GM19239 (cell line): ENCODE measurements at regions not wholly inside any gene's neighbourhood (a gene's known extent, or its start where the extent isn't known, plus 50 kb on each side); places are given as distances from the start of the nearest gene placed in this dataset.

Source experiments
- DNase-seq: peaks from one replicate; pipeline ENCODE4 v3.0.0; 2011; ENCODE audit warnings: low spot score; ENCODE audit not compliant: insufficient read length
- FAIRE-seq: peaks from 2 replicates; lab custom pipeline; 2011; peaks lifted over from hg19 to GRCh38; lab: Jason Lieb, UNC

DNA sequence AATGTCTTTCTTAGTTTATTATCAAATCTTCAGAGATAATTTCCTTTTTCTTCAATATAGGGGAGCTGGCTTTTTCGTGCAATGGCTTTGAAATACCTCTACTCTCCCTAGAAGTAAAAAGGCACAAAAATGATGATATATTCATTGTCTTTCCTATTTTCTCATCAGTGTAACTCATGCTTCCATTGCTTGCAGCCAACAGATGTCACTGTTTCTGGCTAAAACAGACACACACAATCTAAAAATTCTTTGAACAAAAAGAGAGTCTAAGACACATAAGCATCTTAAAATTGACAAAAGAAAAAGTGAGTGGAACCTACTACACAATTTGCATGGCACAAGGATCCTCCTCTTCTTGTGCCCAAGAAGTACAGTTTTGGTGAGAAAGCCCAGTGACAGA lies 448.7 kb upstream of the VRK2 start:
- FAIRE-seq (no peak), DNase-seq (no peak)

DNA sequence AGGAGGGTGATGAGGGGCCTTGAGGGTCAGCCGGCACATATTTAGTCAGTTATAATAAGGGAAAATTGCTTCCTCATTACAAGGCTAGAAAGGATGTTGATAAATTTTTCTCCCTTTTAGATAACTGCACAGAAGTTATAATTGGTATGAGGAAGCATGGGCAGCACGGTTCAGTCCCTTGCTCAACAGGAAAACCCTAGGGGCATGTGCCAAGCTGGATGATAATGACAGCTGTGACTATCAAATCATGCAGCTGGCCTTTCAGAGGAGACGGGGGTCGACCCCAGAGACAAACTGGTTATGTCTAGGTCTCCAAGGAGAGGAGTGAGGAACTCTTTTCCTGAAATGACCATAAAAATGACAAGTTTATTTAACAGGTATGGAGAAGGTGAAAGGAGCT lies 448.1 kb upstream of the VRK2 start:
- FAIRE-seq: no peak
- DNase-seq: no peak

- DNase-seq: no peak
- FAIRE-seq: no peak
Observed at GRCh38 chr2:57602733-57603132, 443.9 kb upstream of the VRK2 start.

DNA sequence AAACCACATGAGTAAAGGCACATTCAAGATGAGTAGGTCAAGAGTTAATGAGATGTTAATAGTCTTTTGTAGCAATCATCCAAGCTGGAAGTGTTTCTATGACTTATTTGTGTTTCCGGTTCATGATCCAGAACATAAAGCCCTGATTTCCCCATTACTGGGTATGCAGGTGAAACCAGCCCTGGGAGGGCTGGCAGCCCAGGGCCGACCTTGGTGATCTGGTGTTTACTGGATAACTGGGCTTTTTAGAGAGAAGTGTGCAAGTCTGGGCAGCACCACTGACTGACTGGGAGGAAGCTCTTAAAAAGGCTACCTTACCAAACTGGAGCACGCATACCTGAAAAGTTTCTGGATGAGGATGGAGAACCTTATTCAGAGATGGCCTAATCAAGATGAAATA lies 431.6 kb upstream of the VRK2 start:
- DNase-seq (no peak), FAIRE-seq (no peak)

DNA sequence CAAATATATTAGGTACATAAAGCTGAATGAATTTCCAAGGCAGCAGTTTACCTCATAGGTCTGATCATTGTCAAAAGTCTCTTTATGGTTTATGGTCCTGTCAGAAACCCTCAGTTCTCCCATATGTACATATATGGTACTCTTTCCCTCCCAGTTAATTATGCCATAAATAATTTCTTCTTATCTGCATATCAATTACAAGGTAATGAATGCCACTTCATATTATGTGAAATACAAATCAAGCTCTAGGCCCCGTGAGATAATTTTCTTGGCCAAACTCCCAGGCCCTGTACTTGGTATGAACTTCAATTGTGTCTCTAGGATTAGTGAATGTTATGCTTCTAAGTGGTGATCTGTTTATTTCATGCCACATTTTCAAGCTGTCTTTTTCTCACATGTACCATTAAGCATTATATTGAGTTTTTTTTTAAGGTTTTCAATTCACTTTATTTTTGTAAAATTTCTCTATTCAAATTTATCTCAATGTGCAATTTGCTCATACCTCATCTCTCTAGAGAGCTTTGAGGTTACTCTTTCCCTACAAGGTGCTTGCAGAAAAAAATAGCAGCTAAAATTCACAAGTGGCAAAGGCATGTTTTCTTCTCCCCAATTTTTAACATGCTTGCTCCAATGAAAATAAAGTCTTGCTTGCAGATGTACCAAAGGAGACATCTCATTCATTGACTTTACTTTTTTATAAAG lies 430.6 kb upstream of the VRK2 start:
- no peak for FAIRE-seq
- DNase-seq: no peak

DNA sequence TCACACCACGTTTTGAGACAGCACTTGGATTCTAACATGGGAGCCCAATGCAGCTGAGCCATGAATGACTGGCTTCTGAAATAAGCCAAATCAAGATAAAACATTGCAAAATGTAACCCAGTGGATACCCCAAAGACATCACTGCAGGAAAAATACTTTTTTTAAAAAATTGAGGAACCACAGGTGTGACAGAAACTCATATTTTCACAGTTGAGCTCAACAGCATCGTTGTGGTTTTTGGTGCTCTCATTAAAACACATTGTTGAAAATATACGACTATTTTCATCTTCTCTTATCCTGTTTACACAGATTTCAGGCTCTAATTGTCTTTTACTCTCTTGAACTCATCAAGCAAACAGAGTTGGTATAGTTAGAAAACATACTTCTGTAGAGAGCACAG lies 429.3 kb upstream of the VRK2 start:
- FAIRE-seq: no peak
- no peak for DNase-seq

GRCh38 chr2:57621122-57621663 lies 425.4 kb upstream of the VRK2 start:
- FAIRE-seq (no peak), DNase-seq (no peak)

GRCh38 chr2:57622009-57622408 lies 424.6 kb upstream of the VRK2 start:
- no peak for DNase-seq
- no peak for FAIRE-seq

GRCh38 chr2:57656198-57656597 lies 390.4 kb upstream of the VRK2 start:
- DNase-seq: no peak
- FAIRE-seq: no peak

GRCh38 chr2:57669570-57669969 lies 377.0 kb upstream of the VRK2 start:
- DNase-seq: no peak
- no peak for FAIRE-seq

GRCh38 chr2:57674025-57674424 lies 372.6 kb upstream of the VRK2 start:
- DNase-seq (no peak), FAIRE-seq (no peak)

DNA sequence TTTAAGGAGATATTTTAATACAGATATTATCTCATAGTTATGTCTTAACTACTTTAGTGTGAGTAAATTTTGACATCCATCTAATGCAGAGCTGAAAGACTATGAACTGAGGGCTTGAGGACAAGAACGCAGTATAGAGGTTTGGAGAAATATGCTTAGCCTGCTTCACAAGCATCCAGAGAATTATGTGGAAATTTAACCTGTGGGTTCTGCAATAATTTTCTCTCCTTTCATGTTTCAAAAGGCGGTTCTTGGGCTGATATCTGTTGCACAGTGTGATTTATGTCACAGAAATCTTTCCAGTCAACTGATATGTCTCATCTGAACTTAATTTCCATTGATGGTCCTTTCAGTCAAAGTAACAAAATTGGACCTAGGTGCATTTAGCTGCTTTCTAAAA lies 371.9 kb upstream of the VRK2 start:
- FAIRE-seq: no peak
- no peak for DNase-seq

GRCh38 chr2:57677296-57677695 lies 369.3 kb upstream of the VRK2 start:
- DNase-seq (no peak), FAIRE-seq (no peak)

- DNase-seq: no peak
- no peak for FAIRE-seq
Observed at GRCh38 chr2:57681650-57682049, 365.0 kb upstream of the VRK2 start.

DNA sequence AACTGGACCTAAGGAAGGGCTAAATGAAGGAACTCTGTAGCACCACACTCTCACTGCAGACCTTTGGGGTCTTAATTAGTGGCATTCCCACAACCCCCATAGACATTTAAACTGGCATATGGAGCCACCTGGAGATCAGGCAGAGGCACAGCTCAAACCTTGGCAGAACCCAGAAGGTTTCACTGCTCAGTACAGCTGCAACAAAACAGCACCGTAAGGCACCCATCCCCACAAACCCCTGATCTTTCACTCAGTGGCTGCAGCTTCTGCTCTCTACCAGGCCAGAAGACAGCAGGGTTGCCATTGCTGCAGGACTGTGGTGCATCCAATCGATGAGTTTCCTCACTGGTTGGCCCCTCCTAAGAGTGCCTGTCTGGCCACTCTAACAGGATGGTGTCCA lies 361.6 kb upstream of the VRK2 start:
- DNase-seq (no peak), FAIRE-seq (no peak)

GRCh38 chr2:57692395-57692794 lies 354.2 kb upstream of the VRK2 start:
- DNase-seq: no peak
- FAIRE-seq: no peak

GRCh38 chr2:57693177-57693576 lies 353.4 kb upstream of the VRK2 start:
- DNase-seq (no peak), FAIRE-seq (no peak)

GRCh38 chr2:57693965-57694364 lies 352.6 kb upstream of the VRK2 start:
- no peak for FAIRE-seq
- no peak for DNase-seq

GRCh38 chr2:57696016-57696415 lies 350.6 kb upstream of the VRK2 start:
- FAIRE-seq (no peak), DNase-seq (no peak)

- FAIRE-seq: no peak
- DNase-seq: no peak
Observed at GRCh38 chr2:57698392-57698791, 348.2 kb upstream of the VRK2 start.

GRCh38 chr2:57698935-57699449 lies 347.6 kb upstream of the VRK2 start:
- DNase-seq (no peak), FAIRE-seq (no peak)

DNA sequence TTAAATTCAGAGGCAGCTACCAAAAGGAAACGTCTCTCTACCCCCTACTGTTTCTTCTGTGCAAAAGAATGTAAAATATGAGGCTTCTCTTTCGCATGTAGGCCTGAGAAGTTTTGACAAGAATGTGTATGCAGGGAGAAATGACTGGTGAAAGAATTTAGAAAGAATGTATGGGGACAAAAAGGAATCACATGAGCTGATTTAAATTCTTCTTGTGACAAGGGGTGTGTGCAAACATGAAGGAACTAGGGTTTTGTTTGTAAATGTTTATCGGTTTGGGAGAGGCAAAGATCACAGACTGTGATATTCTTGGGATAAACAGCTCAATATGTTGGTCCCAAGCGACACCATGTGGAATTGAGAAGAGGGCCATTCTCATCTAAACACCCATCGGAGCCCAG lies 345.2 kb upstream of the VRK2 start:
- DNase-seq: no peak
- FAIRE-seq: no peak
